H9 (cell line): ENCODE measurements at regions not wholly inside any gene's neighbourhood (a gene's known extent, or its start where the extent isn't known, plus 50 kb on each side); places are given as distances from the start of the nearest gene placed in this dataset.

Experiments
- DNase-seq: peaks from one replicate; pipeline ENCODE4 v3.0.0-alpha.2; 2017
- H2AFZ ChIP-seq: one replicate; pipeline ENCODE4 v1.6.1; 2013; ENCODE audit warnings: mild to moderate bottlenecking, low read length, control low read depth, moderate library complexity
- H2AK5ac ChIP-seq: 2 replicates; pipeline ENCODE4 v1.6.1; 2013; ENCODE audit warnings: low read length, control low read depth, mixed read lengths; ENCODE audit not compliant: insufficient read length
- H2BK120ac ChIP-seq: one replicate; pipeline ENCODE4 v1.6.1; 2013; ENCODE audit warnings: low read depth, mild to moderate bottlenecking, low read length, control low read depth, inconsistent platforms; ENCODE audit not compliant: poor library complexity, severe bottlenecking
- H2BK12ac ChIP-seq: 2 replicates; pipeline ENCODE4 v1.6.1; 2013; ENCODE audit warnings: low read length, control low read depth, mixed read lengths, low read depth; ENCODE audit not compliant: insufficient read length
- H2BK15ac ChIP-seq: 2 replicates; pipeline ENCODE4 v1.6.1; 2013; ENCODE audit warnings: low read depth, low read length, control low read depth
- H2BK20ac ChIP-seq: one replicate; pipeline ENCODE4 v1.6.1; 2013; ENCODE audit warnings: low read depth, mild to moderate bottlenecking, low read length, control low read depth, inconsistent platforms; ENCODE audit not compliant: poor library complexity, severe bottlenecking
- H2BK5ac ChIP-seq: 2 replicates; pipeline ENCODE4 v1.6.1; 2013; ENCODE audit warnings: low read length, control low read depth, mixed read lengths; ENCODE audit not compliant: insufficient read length
- H3K14ac ChIP-seq: 2 replicates; pipeline ENCODE4 v1.6.1; 2013; ENCODE audit warnings: low read length, control low read depth; ENCODE audit not compliant: insufficient read depth
- H3K18ac ChIP-seq: 2 replicates; pipeline ENCODE4 v1.6.1; 2013; ENCODE audit warnings: low read depth, mild to moderate bottlenecking, mixed read lengths, low read length, control low read depth; ENCODE audit not compliant: insufficient read length
- H3K23ac ChIP-seq: 2 replicates; pipeline ENCODE4 v1.6.1; 2013; ENCODE audit warnings: low read length, control low read depth, mixed read lengths, low read depth; ENCODE audit not compliant: insufficient read length
- H3K23me2 ChIP-seq: 2 replicates; pipeline ENCODE4 v1.6.1; 2013; ENCODE audit warnings: low read depth, mild to moderate bottlenecking, mixed read lengths, low read length, control low read depth; ENCODE audit not compliant: insufficient read length, poor library complexity, severe bottlenecking
- H3K27ac ChIP-seq: 2 replicates; pipeline ENCODE4 v1.5.1; 2013; ENCODE audit warnings: low read length, control low read depth, mixed read lengths, low read depth; ENCODE audit not compliant: insufficient read length
- H3K27me3 ChIP-seq: 2 replicates; pipeline ENCODE4 v1.6.1; 2013; ENCODE audit warnings: low read length, control low read depth, inconsistent platforms; ENCODE audit not compliant: insufficient read depth
- H3K4ac ChIP-seq: 2 replicates; pipeline ENCODE4 v1.6.1; 2013; ENCODE audit warnings: low read depth, mild to moderate bottlenecking, control low read depth, inconsistent platforms, low read length, moderate library complexity
- H3K4me1 ChIP-seq: 2 replicates; pipeline ENCODE4 v1.6.1; 2013; ENCODE audit warnings: low read length, control low read depth, inconsistent platforms; ENCODE audit not compliant: insufficient read depth
- H3K4me2 ChIP-seq: 2 replicates; pipeline ENCODE4 v1.6.1; 2013; ENCODE audit warnings: low read length, control low read depth, mixed read lengths; ENCODE audit not compliant: insufficient read length, insufficient read depth
- H3K56ac ChIP-seq: 2 replicates; pipeline ENCODE4 v1.6.1; 2013; ENCODE audit warnings: low read depth, mild to moderate bottlenecking, mixed read lengths, low read length, control low read depth; ENCODE audit not compliant: insufficient read length
- H3K79me1 ChIP-seq: 2 replicates; pipeline ENCODE4 v1.6.1; 2013; ENCODE audit warnings: low read depth, mild to moderate bottlenecking, moderate library complexity, low read length, control low read depth, inconsistent platforms; ENCODE audit not compliant: insufficient read depth, poor library complexity, severe bottlenecking
- H3K79me2 ChIP-seq: 2 replicates; pipeline ENCODE4 v1.6.1; 2013; ENCODE audit warnings: low read length, control low read depth, inconsistent platforms; ENCODE audit not compliant: insufficient read depth
- H3K9ac ChIP-seq: 2 replicates; pipeline ENCODE4 v1.6.1; 2013; ENCODE audit warnings: low read length, control low read depth, mixed read lengths; ENCODE audit not compliant: insufficient read length; ENCODE audit errors: extremely low read depth
- H3K9me3 ChIP-seq: one replicate; pipeline ENCODE4 v1.6.1; 2013; ENCODE audit warnings: low read depth, low read length, inconsistent platforms; ENCODE audit not compliant: control insufficient read depth
- H3T11ph ChIP-seq: one replicate; pipeline ENCODE4 v1.6.1; 2013; ENCODE audit warnings: mild to moderate bottlenecking, low read length, control low read depth, inconsistent platforms
- H4K20me1 ChIP-seq: one replicate; pipeline ENCODE4 v1.6.1; 2013; ENCODE audit not compliant: control insufficient read depth, insufficient read length, insufficient read depth
- H4K5ac ChIP-seq: 2 replicates; pipeline ENCODE4 v1.6.1; 2013; ENCODE audit warnings: low read depth, mild to moderate bottlenecking, mixed read lengths, low read length, control low read depth; ENCODE audit not compliant: insufficient read length
- H4K8ac ChIP-seq: replicated peaks from 2 replicates; pipeline ENCODE4 v1.6.1; 2013; ENCODE audit warnings: low read length, control low read depth, mixed read lengths, low read depth; ENCODE audit not compliant: insufficient read length
- H4K91ac ChIP-seq: 2 replicates; pipeline ENCODE4 v1.6.1; 2013; ENCODE audit warnings: low read depth, mild to moderate bottlenecking, moderate library complexity, mixed read lengths, low read length, control low read depth; ENCODE audit not compliant: insufficient read length
- H3K27ac Mint-ChIP-seq, 3 experiments: 2 replicates in 2 of 3; 3 replicates in 1 of 3; pipeline ENCODE4 v1.8.0; 2020 to 2021; ENCODE audit warnings: mixed read lengths in 3 of 3, mild to moderate bottlenecking in 1 of 3, moderate library complexity in 1 of 3
- H3K27me3 Mint-ChIP-seq: 2 replicates; pipeline ENCODE4 v1.8.0; 2021; ENCODE audit warnings: low read depth, mild to moderate bottlenecking, moderate library complexity, mixed read lengths
- H3K36me3 Mint-ChIP-seq, 3 experiments: 2 replicates in 2 of 3; 3 replicates in 1 of 3; pipeline ENCODE4 v1.8.0; 2020 to 2021; ENCODE audit warnings: low read depth in 3 of 3, mixed read lengths in 3 of 3; ENCODE audit not compliant: insufficient read depth in 1 of 3
- H3K4me1 Mint-ChIP-seq, 2 experiments: 2 replicates each; pipeline ENCODE4 v1.8.0; 2020; ENCODE audit warnings: mixed read lengths in 2 of 2
- H3K4me3 Mint-ChIP-seq, 2 experiments: 2 replicates in 1 of 2; 3 replicates in 1 of 2; pipeline ENCODE4 v1.8.0; 2020 to 2021; ENCODE audit warnings: mild to moderate bottlenecking in 2 of 2, mixed read lengths in 2 of 2, moderate library complexity in 1 of 2
- H3K9me3 Mint-ChIP-seq, 2 experiments: 2 replicates in 1 of 2; 3 replicates in 1 of 2; pipeline ENCODE4 v1.8.0; 2020; ENCODE audit warnings: mild to moderate bottlenecking in 2 of 2, mixed read lengths in 2 of 2, moderate library complexity in 1 of 2
- CTCF ChIP-seq: fragments of 200-600 bp; sonication (generic); conservative IDR thresholded peaks from 3 replicates; pipeline ENCODE4 v1.8.0; 2021; ENCODE audit warnings: antibody characterized with exemption, mild to moderate bottlenecking
- WGBS: extraction: QIAGEN DNeasy Blood & Tissue Kit; methylation state at CpG from one replicate; pipeline ENCODE4 v1.1.7; 2013; ENCODE audit warnings: missing lambda C conversion rate, low lambda C conversion rate, mixed read lengths; ENCODE audit not compliant: insufficient read length; ENCODE audit errors: extremely low coverage; 5-methylcytosine and 5-hydroxymethylcytosine counted together

GRCh38 chr10:9103301-9103700, 1048.8 kb downstream of the GATA3 start:
- no peak overlapping the region for H2AFZ ChIP-seq
- H3K4me2 ChIP-seq = no peak overlapping the region
- H2BK15ac ChIP-seq = no peak overlapping the region
- Mint-ChIP-seq H3K9me3 (no peaks in the 10 kb centered on the region), H3K27ac (no peak overlapping the region), H3K36me3 (no peaks in the 10 kb centered on the region), H3K4me1 (no peaks in the 10 kb centered on the region), H3K4me3 (no peak overlapping the region), H3K27me3 (peaks cover 76% of the 10 kb centered on the region)
- H3K79me2 ChIP-seq = no peaks in the 10 kb centered on the region
- no peak overlapping the region for H3T11ph ChIP-seq
- H4K5ac ChIP-seq = no peak overlapping the region
- no peaks in the 10 kb centered on the region for H4K20me1 ChIP-seq
- no peak for DNase-seq
- no peaks in the 10 kb centered on the region for H3K79me1 ChIP-seq
- no peak overlapping the region for H2BK20ac ChIP-seq
- H3K56ac ChIP-seq = no peak overlapping the region
- H3K23me2 ChIP-seq = no peaks in the 10 kb centered on the region
- no peaks in the 10 kb centered on the region for H3K4me1 ChIP-seq
- WGBS = no CpG with 5 or more reads among the region's 4 CpGs
- TF ChIP-seq CTCF = no peak
- no peak overlapping the region for H2AK5ac ChIP-seq
- H2BK5ac ChIP-seq = no peak overlapping the region
- no peak overlapping the region for H3K14ac ChIP-seq
- no peak overlapping the region for H3K9ac ChIP-seq
- H4K8ac ChIP-seq = no peak overlapping the region
- H4K91ac ChIP-seq = no peak overlapping the region
- no peak overlapping the region for H2BK120ac ChIP-seq
- H3K9me3 ChIP-seq = no peaks in the 10 kb centered on the region
- H3K27me3 ChIP-seq = peaks cover 19% of the 10 kb centered on the region; the same call in 1 of the 2 replicates
- no peak overlapping the region for H3K27ac ChIP-seq
- no peak overlapping the region for H2BK12ac ChIP-seq
- H3K18ac ChIP-seq = no peak overlapping the region
- H3K4ac ChIP-seq = no peak overlapping the region
- no peak overlapping the region for H3K23ac ChIP-seq
